H1 (cell line): ENCODE measurements at regions not wholly inside any gene's neighbourhood (a gene's known extent, or its start where the extent isn't known, plus 50 kb on each side); places are given as distances from the start of the nearest gene placed in this dataset.

Source experiments
- CTCF ChIA-PET: fragments of 300-600 bp; sonication (Branson Sonifier 250); formaldehyde crosslinking; loops from one replicate; lab custom pipeline; 2021; ENCODE audit not compliant: partially characterized antibody; lab: Charles Lee
- POLR2A ChIA-PET: fragments of 300-600 bp; sonication (Branson Sonifier 250); formaldehyde crosslinking; loops from one replicate; lab custom pipeline; 2021; ENCODE audit warnings: inconsistent platforms; ENCODE audit not compliant: partially characterized antibody; lab: Charles Lee
- DNase-seq, 2 experiments: peaks; one replicate each; pipeline versions ENCODE4 v3.0.0 to v3.0.0-alpha.2; 2010 to 2022; ENCODE audit warnings: low spot score in 2 of 2, low read depth in 1 of 2, mixed read lengths in 1 of 2
- FAIRE-seq: peaks from 2 replicates; lab custom pipeline; 2011; peaks lifted over from hg19 to GRCh38; lab: Jason Lieb, UNC
- H2AFZ ChIP-seq: 2 replicates; pipeline ENCODE4 v1.8.1; 2012; ENCODE audit warnings: low read length, inconsistent platforms
- H2AK5ac ChIP-seq: 2 replicates; pipeline ENCODE4 v1.6.1; 2013; ENCODE audit warnings: low read depth, low read length
- H2BK120ac ChIP-seq: replicated peaks from 2 replicates; pipeline ENCODE3; 2013; ENCODE audit warnings: low read depth, low read length, inconsistent platforms
- H2BK12ac ChIP-seq: 2 replicates; pipeline ENCODE4 v1.6.1; 2013; ENCODE audit warnings: low read depth, low read length
- H2BK15ac ChIP-seq: 2 replicates; pipeline ENCODE4 v1.6.1; 2013; ENCODE audit warnings: low read length
- H2BK20ac ChIP-seq: 2 replicates; pipeline ENCODE4 v1.6.1; 2013; ENCODE audit warnings: low read length
- H2BK5ac ChIP-seq: 2 replicates; pipeline ENCODE4 v1.6.1; 2013; ENCODE audit warnings: low read depth, low read length
- H3K14ac ChIP-seq: 2 replicates; pipeline ENCODE4 v1.6.1; 2013; ENCODE audit warnings: inconsistent platforms; ENCODE audit not compliant: insufficient read length
- H3K18ac ChIP-seq: 2 replicates; pipeline ENCODE4 v1.6.1; 2013; ENCODE audit warnings: low read length; ENCODE audit errors: extremely low read depth
- H3K23ac ChIP-seq: 2 replicates; pipeline ENCODE4 v1.6.1; 2013; ENCODE audit warnings: inconsistent platforms; ENCODE audit not compliant: insufficient read length
- H3K23me2 ChIP-seq: 2 replicates; pipeline ENCODE4 v1.6.1; 2013; ENCODE audit warnings: low read depth, low read length
- H3K27ac ChIP-seq: 2 replicates; pipeline ENCODE4 v1.6.1; 2011; ENCODE audit warnings: low read depth, low read length, inconsistent platforms
- H3K27me3 ChIP-seq, 4 experiments: replicated peaks in 1 of 4; 1 replicate in 1 of 4; 2 replicates in 3 of 4; pipeline versions ENCODE4 v1.6.1 to v1.8.1; 2011 to 2013; ENCODE audit warnings: low read length in 3 of 4, mild to moderate bottlenecking in 3 of 4, inconsistent platforms in 2 of 4, mixed read lengths in 2 of 4, moderate library complexity in 1 of 4; ENCODE audit not compliant: control insufficient read depth in 3 of 4, insufficient read depth in 3 of 4; ENCODE audit errors: extremely low read depth in 1 of 4
- H3K36me3 ChIP-seq, 4 experiments: 2 replicates each; pipeline versions ENCODE4 v1.6.1 to v1.8.1; 2011 to 2013; ENCODE audit warnings: mild to moderate bottlenecking in 4 of 4, low read length in 3 of 4, moderate library complexity in 2 of 4, control low read depth in 1 of 4, inconsistent platforms in 1 of 4; ENCODE audit not compliant: insufficient read depth in 4 of 4, control insufficient read depth in 2 of 4
- H3K4ac ChIP-seq: replicated peaks from 2 replicates; pipeline ENCODE3; 2013; ENCODE audit warnings: low read length, low read depth, mixed read lengths, inconsistent platforms; ENCODE audit not compliant: insufficient read length
- H3K4me1 ChIP-seq, 4 experiments: replicated peaks in 1 of 4; 1 replicate in 1 of 4; 2 replicates in 3 of 4; pipeline versions ENCODE4 v1.6.1 to v1.8.1; 2011 to 2013; ENCODE audit warnings: low read length in 3 of 4, inconsistent platforms in 2 of 4, mixed read lengths in 1 of 4; ENCODE audit not compliant: insufficient read depth in 4 of 4, control insufficient read depth in 3 of 4
- H3K4me2 ChIP-seq, 2 experiments: 2 replicates each; pipeline versions ENCODE4 v1.6.1 to v1.8.1; 2011 to 2013; ENCODE audit warnings: low read depth in 2 of 2, low read length in 2 of 2, control low read depth in 1 of 2, inconsistent platforms in 1 of 2, mild to moderate bottlenecking in 1 of 2; ENCODE audit not compliant: insufficient read depth in 1 of 2
- H3K4me3 ChIP-seq, 4 experiments: fragments of 200-600, 300-600 bp in 1 of 4; sonication (generic), shearing (Covaris generic), sonication (Bioruptor Twin) in 1 of 4; 2 replicates each; pipeline versions ENCODE4 v1.5.1 to v1.8.1; 2011 to 2016; ENCODE audit warnings: low read length in 4 of 4, low read depth in 3 of 4, control low read depth in 2 of 4, inconsistent platforms in 2 of 4, mild to moderate bottlenecking in 2 of 4, mixed read lengths in 1 of 4, moderate library complexity in 1 of 4; ENCODE audit not compliant: insufficient read depth in 2 of 4; ENCODE audit errors: extremely low read depth in 1 of 4
- H3K56ac ChIP-seq: replicated peaks from 2 replicates; pipeline ENCODE3; 2013; ENCODE audit warnings: low read depth, mild to moderate bottlenecking, mixed read lengths, low read length, inconsistent platforms; ENCODE audit not compliant: insufficient read length
- H3K79me1 ChIP-seq: 2 replicates; pipeline ENCODE4 v1.6.1; 2013; ENCODE audit warnings: low read depth, low read length, control low read depth
- H3K79me2 ChIP-seq, 2 experiments: 2 replicates each; pipeline versions ENCODE4 v1.6.1 to v1.8.1; 2012 to 2013; ENCODE audit warnings: low read length in 2 of 2, mild to moderate bottlenecking in 2 of 2, inconsistent platforms in 1 of 2; ENCODE audit not compliant: insufficient read depth in 2 of 2, control insufficient read depth in 1 of 2
- H3K9ac ChIP-seq, 4 experiments: replicated peaks in 1 of 4; 1 replicate in 1 of 4; 2 replicates in 3 of 4; pipeline versions ENCODE4 v1.6.1 to v1.8.1; 2011 to 2013; ENCODE audit warnings: low read depth in 3 of 4, low read length in 3 of 4, control low read depth in 2 of 4, mild to moderate bottlenecking in 2 of 4, moderate library complexity in 2 of 4, inconsistent platforms in 1 of 4; ENCODE audit errors: extremely low read depth in 1 of 4
- H3K9me3 ChIP-seq, 2 experiments: 2 replicates each; pipeline versions ENCODE4 v1.6.1 to v1.8.1; 2012 to 2013; ENCODE audit warnings: mild to moderate bottlenecking in 2 of 2, moderate library complexity in 2 of 2, control low read depth in 1 of 2, inconsistent platforms in 1 of 2, low read depth in 1 of 2, low read length in 1 of 2, mixed read lengths in 1 of 2; ENCODE audit not compliant: insufficient read depth in 2 of 2
- H4K20me1 ChIP-seq, 2 experiments: replicated peaks in 1 of 2; 2 replicates each; pipeline versions ENCODE3 to v1.8.1; 2011 to 2013; ENCODE audit warnings: inconsistent platforms in 2 of 2, low read length in 2 of 2, mild to moderate bottlenecking in 1 of 2; ENCODE audit not compliant: insufficient read depth in 2 of 2, control insufficient read depth in 1 of 2
- H4K5ac ChIP-seq: 2 replicates; pipeline ENCODE4 v1.6.1; 2013; ENCODE audit warnings: low read length, low read depth, mixed read lengths, inconsistent platforms; ENCODE audit not compliant: insufficient read length
- H4K8ac ChIP-seq: 2 replicates; pipeline ENCODE4 v1.8.0; 2013; ENCODE audit warnings: mild to moderate bottlenecking, moderate library complexity, low read length, inconsistent platforms; ENCODE audit not compliant: insufficient read depth; ENCODE audit errors: extremely low read depth
- H4K91ac ChIP-seq: replicated peaks from 2 replicates; pipeline ENCODE3; 2013; ENCODE audit warnings: low read length, mixed read lengths, inconsistent platforms; ENCODE audit not compliant: insufficient read length
- CHD2 ChIP-seq: IDR thresholded peaks from 2 replicates; pipeline ENCODE4 v1.6.1; 2012; ENCODE audit warnings: low read length, improper control_type of control experiment
- EZH2 ChIP-seq: fragments of 200-600 bp; sonication (generic); IDR thresholded peaks from 2 replicates; pipeline ENCODE4 v1.7.1; 2012; ENCODE audit warnings: low read depth, mild to moderate bottlenecking, moderate library complexity, low read length, inconsistent platforms; ENCODE audit not compliant: severe bottlenecking
- GABPA ChIP-seq: IDR thresholded peaks from 2 replicates; pipeline ENCODE4 v1.6.1; 2011; ENCODE audit warnings: mild to moderate bottlenecking, low read length, moderate library complexity, borderline replicate concordance; ENCODE audit not compliant: insufficient read depth
- MAX ChIP-seq: IDR thresholded peaks from 2 replicates; pipeline ENCODE4 v1.6.1; 2012; ENCODE audit warnings: inconsistent platforms
- POLR2A ChIP-seq, 2 experiments: IDR thresholded peaks; 1 replicate in 1 of 2; 2 replicates in 1 of 2; pipeline ENCODE4 v1.6.1; 2011; ENCODE audit warnings: low read depth in 2 of 2, low read length in 2 of 2, mild to moderate bottlenecking in 2 of 2; ENCODE audit errors: control extremely low read depth in 1 of 2
- RBBP5 ChIP-seq: IDR thresholded peaks from 2 replicates; pipeline ENCODE4 v1.7.1; 2012; ENCODE audit warnings: low read depth, mild to moderate bottlenecking, inconsistent platforms, low read length, moderate library complexity, borderline replicate concordance
- RFX5 ChIP-seq: IDR thresholded peaks from 2 replicates; pipeline ENCODE4 v1.6.1; 2011; ENCODE audit warnings: low read depth, low read length, improper control_type of control experiment, borderline replicate concordance
- SP1 ChIP-seq: IDR thresholded peaks from 2 replicates; pipeline ENCODE4 v1.6.1; 2011; ENCODE audit warnings: low read depth, low read length
- TEAD4 ChIP-seq: IDR thresholded peaks from 2 replicates; pipeline ENCODE4 v1.6.1; 2012; ENCODE audit warnings: low read depth, low read length, inconsistent platforms, mixed read lengths
- WGBS, 2 experiments: shearing (Covaris generic) in 1 of 2; methylation state at CpG; one replicate each; pipeline versions ENCODE4 v1.1.6 to v1.1.7; 2013 to 2015; ENCODE audit warnings: low lambda C conversion rate in 2 of 2, mixed read lengths in 2 of 2, inconsistent platforms in 1 of 2, low coverage in 1 of 2, missing lambda C conversion rate in 1 of 2; ENCODE audit not compliant: insufficient replicate concordance in 2 of 2, insufficient coverage in 1 of 2, insufficient read length in 1 of 2; ENCODE audit errors: extremely low coverage in 1 of 2, missing lambda C conversion rate in 1 of 2; 5-methylcytosine and 5-hydroxymethylcytosine counted together

- H3K4me1 ChIP-seq: no peaks in the 10 kb centered on the region
- DNase-seq: no peak
- H3K4me3 ChIP-seq: no peak overlapping the region
- no peak overlapping the region for H2BK15ac ChIP-seq
- no peaks in the 10 kb centered on the region for H3K23me2 ChIP-seq
- H2BK5ac ChIP-seq: no peak overlapping the region
- no peaks in the 10 kb centered on the region for H3K27me3 ChIP-seq
- H3K4me2 ChIP-seq: no peak overlapping the region
- no peak overlapping the region for H4K91ac ChIP-seq
- no peak overlapping the region for H3K4ac ChIP-seq
- H4K20me1 ChIP-seq: no peaks in the 10 kb centered on the region
- H2BK120ac ChIP-seq: no peak overlapping the region
- no peak overlapping the region for H2BK20ac ChIP-seq
- H2AK5ac ChIP-seq: no peak overlapping the region
- H3K9ac ChIP-seq: no peak overlapping the region
- POLR2A ChIA-PET: no interaction called here
- WGBS, 2 experiments: 92% methylated on average over 20 of the region's 25 CpGs; no CpG with 5 or more reads in 1 of the 2 experiments
- no peak overlapping the region for H2BK12ac ChIP-seq
- FAIRE-seq: no peak
- H2AFZ ChIP-seq: no peak overlapping the region
- H3K23ac ChIP-seq: no peak overlapping the region
- no peak overlapping the region for H4K5ac ChIP-seq
- no peak overlapping the region for H3K14ac ChIP-seq
- H3K79me2 ChIP-seq: no peaks in the 10 kb centered on the region
- no peak for TF ChIP-seq CHD2
- no peak for TF ChIP-seq GABPA
- TF ChIP-seq RFX5: no peak
- TF ChIP-seq SP1: no peak
- no peak for TF ChIP-seq POLR2A (IDR thresholded peaks at IDR 0.05; ENCODE audit: control extremely low read depth in 1 of 2, low read depth in 2 of 2, low read length in 2 of 2)
- TF ChIP-seq TEAD4: no peak
- TF ChIP-seq MAX: no peak
- TF ChIP-seq RBBP5: no peak
- TF ChIP-seq EZH2: no peak
- TF ChIP-seq, all 59 proteins: peak for 0
- CTCF ChIA-PET: interaction anchor here (1.4 kb wide), 1 partner anchor 52 kb away, joined by 3 read pairs; no protein-coding TSS in a partner anchor
- peaks cover 29 to 52% of the 10 kb centered on the region in 2 experiments; a peak in 3 of 4 replicates for H3K9me3 ChIP-seq
- H3K79me1 ChIP-seq: no peaks in the 10 kb centered on the region
- H3K18ac ChIP-seq: no peak overlapping the region
- no peaks in the 10 kb centered on the region for H3K36me3 ChIP-seq
- H3K56ac ChIP-seq: no peak overlapping the region
- no peak overlapping the region for H3K27ac ChIP-seq
- H4K8ac ChIP-seq: no peak overlapping the region
Observed at GRCh38 chr10:42691361-42692120, 53.2 kb upstream of the ZNF33B start.
